K562 (cell line): ENCODE measurements at regions not wholly inside any gene's neighbourhood (a gene's known extent, or its start where the extent isn't known, plus 50 kb on each side); places are given as distances from the start of the nearest gene placed in this dataset.

Experiments
- ATAC-seq: fragments of 200-7000 bp; cut with Tn5 transposase; 3 replicates; pipeline ENCODE4 v1.9.1; 2020; ENCODE audit warnings: moderate library complexity
- BruUV-seq: library from RNA; stranded (reverse); fragments of 400-500 nt; replicated peaks from 2 replicates; lab custom pipeline; 2021; lab: Mats Ljungman, UMichigan
- CTCF ChIA-PET: fragments of 300-600 bp; formaldehyde crosslinking; extraction: SDS; loops from one replicate; lab custom pipeline; 2021; ENCODE audit warnings: low intra/inter-chr PET ratio; lab: Yijun Ruan, JAX
- POLR2A ChIA-PET: fragments of 300-600, 350-650 bp; sonication (Branson Sonifier 250); formaldehyde crosslinking; extraction: SDS; loops from one replicate; lab custom pipeline; 2021; ENCODE audit warnings: antibody characterized with exemption, inconsistent platforms; lab: Yijun Ruan, JAX
- DNase-seq, 4 experiments: peaks; one replicate each; pipeline versions ENCODE4 v3.0.0 to v3.0.0-alpha.2; 2011 to 2018; ENCODE audit warnings: low spot score in 3 of 4, mixed read lengths in 3 of 4; ENCODE audit errors: extremely low read depth in 1 of 4
- FAIRE-seq: peaks from 2 replicates; lab custom pipeline; 2011; peaks lifted over from hg19 to GRCh38; lab: Jason Lieb, UNC
- H2AFZ ChIP-seq: 2 replicates; pipeline ENCODE4 v1.6.0; 2011; ENCODE audit warnings: low read depth, low read length, control low read depth, inconsistent platforms
- H3K27ac ChIP-seq: fragments of 200-600 bp; 3 replicates; pipeline ENCODE4 v1.8.0; 2011; ENCODE audit warnings: low read depth, mild to moderate bottlenecking, control low read depth, inconsistent platforms, low read length, moderate library complexity, mixed read lengths; ENCODE audit errors: extremely low read depth
- H3K27me3 ChIP-seq, 2 experiments: fragments of 300-600 bp in 1 of 2; 2 replicates in 1 of 2; 3 replicates in 1 of 2; pipeline versions ENCODE4 v1.6.0 to v1.8.0; 2011; ENCODE audit warnings: inconsistent platforms in 2 of 2, low read length in 2 of 2, mild to moderate bottlenecking in 1 of 2, mixed read lengths in 1 of 2, moderate library complexity in 1 of 2; ENCODE audit not compliant: control insufficient read depth in 2 of 2, insufficient read depth in 2 of 2
- H3K36me3 ChIP-seq: fragments of 300-600 bp; 3 replicates; pipeline ENCODE4 v1.8.0; 2011; ENCODE audit warnings: mild to moderate bottlenecking, low read length, inconsistent platforms; ENCODE audit not compliant: control insufficient read depth, insufficient read depth
- H3K4me1 ChIP-seq, 2 experiments: fragments of 200-600 bp in 1 of 2; replicated peaks in 1 of 2; 2 replicates in 1 of 2; 3 replicates in 1 of 2; pipeline versions ENCODE4 v1.5.1 to v1.8.0; 2011; ENCODE audit warnings: inconsistent platforms in 2 of 2, low read length in 2 of 2, mild to moderate bottlenecking in 1 of 2, mixed read lengths in 1 of 2, moderate library complexity in 1 of 2; ENCODE audit not compliant: control insufficient read depth in 2 of 2, insufficient read depth in 2 of 2
- H3K4me2 ChIP-seq: 2 replicates; pipeline ENCODE4 v1.6.1; 2011; ENCODE audit warnings: low read length, control low read depth, inconsistent platforms, mixed read lengths; ENCODE audit not compliant: insufficient read depth
- H3K4me3 ChIP-seq: fragments of 200-600 bp; sonication (generic), shearing (Covaris generic); 2 replicates; pipeline ENCODE4 v1.5.1; 2016; ENCODE audit warnings: control low read depth, inconsistent platforms
- H3K79me2 ChIP-seq: fragments of 200-600 bp; 3 replicates; pipeline ENCODE4 v1.8.0; 2011; ENCODE audit warnings: low read length, inconsistent platforms; ENCODE audit not compliant: control insufficient read depth, insufficient read depth
- H3K9ac ChIP-seq, 2 experiments: 2 replicates each; pipeline versions ENCODE4 v1.6.0 to v1.6.1; 2011; ENCODE audit warnings: low read depth in 2 of 2, low read length in 2 of 2, control low read depth in 1 of 2, inconsistent platforms in 1 of 2, mild to moderate bottlenecking in 1 of 2, mixed read lengths in 1 of 2; ENCODE audit not compliant: insufficient read depth in 1 of 2
- H3K9me1 ChIP-seq: one replicate; pipeline ENCODE4 v1.6.0; 2011; ENCODE audit warnings: inconsistent platforms, mild to moderate bottlenecking, low read length, moderate library complexity; ENCODE audit not compliant: control insufficient read depth, insufficient read depth
- H3K9me3 ChIP-seq: replicated peaks from 2 replicates; pipeline ENCODE4 v1.5.1; 2011; ENCODE audit warnings: low read depth, low read length, inconsistent platforms; ENCODE audit not compliant: control insufficient read depth, insufficient read depth
- H4K20me1 ChIP-seq: replicated peaks from 2 replicates; pipeline ENCODE4 v1.6.1; 2011; ENCODE audit warnings: low read length, inconsistent platforms, mixed read lengths; ENCODE audit not compliant: control insufficient read depth, insufficient read depth
- EGR1 ChIP-seq: fragments of 450-650 bp; conservative IDR thresholded peaks from 2 replicates; pipeline ENCODE4 v1.6.1; 2017; ENCODE audit warnings: mild to moderate bottlenecking
- EZH2 ChIP-seq: IDR thresholded peaks from 2 replicates; pipeline ENCODE4 v1.6.1; 2012; ENCODE audit warnings: low read depth, mild to moderate bottlenecking, inconsistent platforms, low read length, borderline replicate concordance
- KAT2B ChIP-seq: IDR thresholded peaks from one replicate; pipeline ENCODE4 v1.6.1; 2012; ENCODE audit warnings: low read depth, mild to moderate bottlenecking, control low read depth, inconsistent platforms, low read length, moderate library complexity
- LARP7 ChIP-seq: fragments of 450-650 bp; IDR thresholded peaks from 2 replicates; pipeline ENCODE4 v1.6.1; 2016
- MTA2 ChIP-seq: fragments of 450-650 bp; IDR thresholded peaks from 2 replicates; pipeline ENCODE4 v1.6.1; 2016; ENCODE audit warnings: low read depth
- MXI1 ChIP-seq: IDR thresholded peaks from 2 replicates; pipeline ENCODE4 v1.6.1; 2011; ENCODE audit warnings: low read depth, mild to moderate bottlenecking, improper control_type of control experiment, low read length
- NCOA1 ChIP-seq: fragments of 450-650 bp; IDR thresholded peaks from 2 replicates; pipeline ENCODE4 v1.6.1; 2016; ENCODE audit warnings: low read depth
- NFE2L1 ChIP-seq: fragments of 450-650 bp; IDR thresholded peaks from 2 replicates; pipeline ENCODE4 v1.6.1; 2016; ENCODE audit warnings: missing genetic modification characterization, low read depth, mild to moderate bottlenecking, missing compliant biosample characterization, moderate library complexity, borderline replicate concordance
- RAD51 ChIP-seq: fragments of 450-650 bp; IDR thresholded peaks from 2 replicates; pipeline ENCODE4 v1.7.1; 2016; ENCODE audit warnings: low read depth, mild to moderate bottlenecking, borderline replicate concordance
- RCOR1 ChIP-seq, 2 experiments: IDR thresholded peaks; 2 replicates each; pipeline ENCODE4 v1.6.1; 2012; ENCODE audit warnings: low read depth in 2 of 2, low read length in 2 of 2, borderline replicate concordance in 1 of 2, improper control_type of control experiment in 1 of 2
- SMAD3 ChIP-seq: fragments of 450-650 bp; formaldehyde crosslinking; conservative IDR thresholded peaks from 2 replicates; pipeline ENCODE4 v1.4.0; 2020; ENCODE audit warnings: mild to moderate bottlenecking
- SNRNP70 ChIP-seq: fragments of 200-400 bp; formaldehyde crosslinking; optimal IDR thresholded peaks from 2 replicates; pipeline ENCODE3; 2017; ENCODE audit warnings: low read depth, low read length
- SREBF2 ChIP-seq: sonication (generic); formaldehyde crosslinking; IDR thresholded peaks from 2 replicates; pipeline ENCODE4 v1.4.0; 2020; ENCODE audit warnings: mild to moderate bottlenecking, missing genetic modification reagents
- THRAP3 ChIP-seq: fragments of 450-650 bp; IDR thresholded peaks from 2 replicates; pipeline ENCODE4 v1.6.1; 2016; ENCODE audit warnings: mild to moderate bottlenecking, inconsistent platforms, borderline replicate concordance
- ZNF347 ChIP-seq: fragments of 450-650 bp; formaldehyde crosslinking; IDR thresholded peaks from 2 replicates; pipeline ENCODE4 v1.4.0; 2020; ENCODE audit warnings: low read depth, mild to moderate bottlenecking, moderate library complexity
- ZNF511 ChIP-seq: sonication (generic); formaldehyde crosslinking; IDR thresholded peaks from 2 replicates; pipeline ENCODE4 v1.8.0; 2022; ENCODE audit warnings: mild to moderate bottlenecking, missing genetic modification reagents
- ZNF766 ChIP-seq: fragments of 200-800 bp; sonication (Bioruptor generic); conservative IDR thresholded peaks from 2 replicates; pipeline ENCODE4 v1.6.1; 2016; ENCODE audit warnings: missing genetic modification characterization, missing compliant biosample characterization
- ZNF79 ChIP-seq: fragments of 250-450 bp; sonication (Bioruptor Pico); IDR thresholded peaks from 2 replicates; pipeline ENCODE4 v1.4.0; 2020; ENCODE audit warnings: low read depth, mild to moderate bottlenecking, moderate library complexity
- ZSCAN32 ChIP-seq: fragments of 450-650 bp; formaldehyde crosslinking; IDR thresholded peaks from 2 replicates; pipeline ENCODE4 v1.4.0; 2020; ENCODE audit warnings: mild to moderate bottlenecking, moderate library complexity
- in situ Hi-C: fragments of 300-500 bp; cut with MboI; formaldehyde crosslinking; loops from 4 replicates; pipeline ENCODE4 v1.15.0; 2018; ENCODE audit warnings: inconsistent platforms, mixed read lengths
- intact Hi-C: fragments of 100-400 bp; cut with micrococcal nuclease; formaldehyde crosslinking; loops from 2 replicates; pipeline ENCODE4 v1.14.2; 2022
- TF ChIP-seq, protein P1 (sequence below): sonication (generic); formaldehyde crosslinking; IDR thresholded peaks from 2 replicates; pipeline ENCODE4 v1.8.0; 2022; ENCODE audit warnings: missing genetic modification reagents, mild to moderate bottlenecking, borderline replicate concordance

GRCh38 chr4:99708551-99708950, 50.9 kb upstream of the C4orf54 start:
- FAIRE-seq: no peak
- POLR2A ChIA-PET: interaction anchor here (1.2 kb wide), 1 partner anchor 12 kb away, joined by 3 read pairs; no protein-coding TSS in a partner anchor
- Histone ChIP-seq H3K9me3 (no peaks in the 10 kb centered on the region), H3K27ac (no peak overlapping the region), H3K27me3 (no peaks in the 10 kb centered on the region), H3K4me3 (no peak overlapping the region), H3K9me1 (no peaks in the 10 kb centered on the region), H3K79me2 (no peaks in the 10 kb centered on the region), H3K4me2 (no peak overlapping the region), H3K9ac (no peak overlapping the region), H4K20me1 (no peaks in the 10 kb centered on the region), H3K4me1 (no peaks in the 10 kb centered on the region), H2AFZ (no peak overlapping the region), H3K36me3 (no peaks in the 10 kb centered on the region)
- DNase-seq: no peak
- no peak for ATAC-seq
- CTCF ChIA-PET: no interaction called here
- intact Hi-C loops: no loop called here
- in situ Hi-C loops: no loop called here
- TF ChIP-seq ZNF347 (no peak), EGR1 (no peak), SNRNP70 (no peak), ZNF511 (CRISPR knock-in tag) (no peak), NFE2L1 (tag) (no peak), ZNF79 (CRISPR knock-in tag) (no peak), EZH2 (no peak), MTA2 (no peak), ZNF766 (no peak), SREBF2 (CRISPR knock-in tag) (no peak), KAT2B (no peak), RCOR1 (IDR thresholded peaks at IDR 0.05; ENCODE audit: borderline replicate concordance in 1 of 2, low read depth in 2 of 2, low read length in 2 of 2) (no peak), THRAP3 (no peak), RAD51 (no peak), ZSCAN32 (CRISPR knock-in tag) (no peak), LARP7 (no peak), SMAD3 (CRISPR knock-in tag) (no peak), MXI1 (no peak), NCOA1 (no peak)
- TF ChIP-seq, protein P1, sequence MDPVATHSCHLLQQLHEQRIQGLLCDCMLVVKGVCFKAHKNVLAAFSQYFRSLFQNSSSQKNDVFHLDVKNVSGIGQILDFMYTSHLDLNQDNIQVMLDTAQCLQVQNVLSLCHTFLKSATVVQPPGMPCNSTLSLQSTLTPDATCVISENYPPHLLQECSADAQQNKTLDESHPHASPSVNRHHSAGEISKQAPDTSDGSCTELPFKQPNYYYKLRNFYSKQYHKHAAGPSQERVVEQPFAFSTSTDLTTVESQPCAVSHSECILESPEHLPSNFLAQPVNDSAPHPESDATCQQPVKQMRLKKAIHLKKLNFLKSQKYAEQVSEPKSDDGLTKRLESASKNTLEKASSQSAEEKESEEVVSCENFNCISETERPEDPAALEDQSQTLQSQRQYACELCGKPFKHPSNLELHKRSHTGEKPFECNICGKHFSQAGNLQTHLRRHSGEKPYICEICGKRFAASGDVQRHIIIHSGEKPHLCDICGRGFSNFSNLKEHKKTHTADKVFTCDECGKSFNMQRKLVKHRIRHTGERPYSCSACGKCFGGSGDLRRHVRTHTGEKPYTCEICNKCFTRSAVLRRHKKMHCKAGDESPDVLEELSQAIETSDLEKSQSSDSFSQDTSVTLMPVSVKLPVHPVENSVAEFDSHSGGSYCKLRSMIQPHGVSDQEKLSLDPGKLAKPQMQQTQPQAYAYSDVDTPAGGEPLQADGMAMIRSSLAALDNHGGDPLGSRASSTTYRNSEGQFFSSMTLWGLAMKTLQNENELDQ (CRISPR knock-in tag): no peak
- BruUV-seq: no TSS peak
